Activated CD4-positive, alpha-beta T cell treated with anti-CD3 and anti-CD28 coated beads for 48 hours (primary cell): ENCODE measurements at regions not wholly inside any gene's neighbourhood (a gene's known extent, or its start where the extent isn't known, plus 50 kb on each side); places are given as distances from the start of the nearest gene placed in this dataset.

Experiments
- DNase-seq: peaks from one replicate; pipeline ENCODE4 v3.0.0-alpha.2; 2020

DNA sequence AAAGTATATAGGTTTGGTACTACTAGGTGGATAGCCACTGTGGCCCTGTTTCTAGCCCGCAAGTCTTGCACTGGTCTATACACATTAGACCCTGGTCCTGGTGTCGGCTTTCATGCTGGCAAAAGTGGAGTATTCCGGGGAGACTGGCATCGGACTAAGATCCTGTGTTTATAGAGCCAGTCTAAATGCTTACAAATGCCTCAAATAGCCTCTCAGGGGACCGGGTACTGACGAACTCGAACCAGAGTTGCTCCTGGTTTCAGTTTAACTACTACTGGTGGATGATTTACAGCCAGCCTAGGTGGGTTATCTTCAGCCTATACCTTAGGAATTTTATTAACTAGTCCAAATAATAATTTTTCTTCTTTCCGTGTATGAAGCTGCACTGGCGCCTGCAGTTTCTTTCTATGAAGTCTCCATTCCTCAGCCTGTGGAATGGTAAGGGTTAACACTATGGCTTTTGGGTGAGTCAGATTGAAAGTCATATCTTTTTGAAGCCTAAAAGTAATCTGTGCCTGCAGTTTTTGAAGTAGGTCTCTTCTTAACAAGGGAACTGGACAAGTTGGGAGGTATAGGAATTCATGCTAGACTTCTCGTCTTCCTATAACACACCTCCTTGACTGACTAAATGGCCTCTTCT lies 51.3 kb downstream of the OR10H4 start:
- DNase-seq = no peak

DNA sequence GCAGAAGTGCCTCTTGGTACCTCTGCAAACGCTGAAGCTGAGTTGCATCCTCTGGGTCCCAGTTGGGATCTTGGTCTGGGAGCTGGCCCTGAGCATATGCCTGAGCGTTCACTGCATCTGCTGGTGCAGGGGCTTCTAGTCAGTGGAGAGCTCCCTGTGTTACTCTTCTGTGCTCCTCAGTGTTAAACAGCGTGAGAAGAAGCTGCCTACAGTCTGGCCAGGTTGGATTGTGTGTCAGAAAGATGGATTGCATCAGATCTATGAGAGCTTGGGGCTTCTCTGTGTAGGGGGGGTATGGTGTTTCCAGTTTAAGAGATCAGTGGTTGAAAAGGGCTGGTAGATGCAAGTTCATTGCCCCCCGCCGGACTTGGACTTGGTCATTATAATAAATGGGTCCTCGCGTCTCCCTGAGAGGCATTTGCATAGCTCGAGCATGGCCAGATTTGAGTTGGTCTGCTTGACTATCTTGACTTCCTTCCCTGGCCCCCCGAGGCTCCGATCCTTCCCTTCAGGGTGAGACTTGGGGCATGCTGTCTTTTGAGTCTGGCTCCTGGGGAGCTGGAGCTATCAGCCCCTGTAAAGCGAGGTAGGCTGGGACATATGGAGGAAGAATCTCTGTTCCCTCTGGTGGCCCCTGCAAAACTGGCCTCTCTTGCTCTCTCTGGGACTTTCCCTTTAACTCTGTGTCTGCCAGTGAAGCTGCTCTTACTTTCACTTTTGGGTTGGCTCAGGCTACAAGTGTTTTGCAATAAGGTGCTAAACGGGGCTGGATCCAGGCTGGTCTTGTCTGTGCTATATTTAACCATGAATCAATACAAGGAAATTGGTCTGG lies 52.9 kb downstream of the OR10H4 start:
- peak; percentile 63 for DNase-seq

DNA sequence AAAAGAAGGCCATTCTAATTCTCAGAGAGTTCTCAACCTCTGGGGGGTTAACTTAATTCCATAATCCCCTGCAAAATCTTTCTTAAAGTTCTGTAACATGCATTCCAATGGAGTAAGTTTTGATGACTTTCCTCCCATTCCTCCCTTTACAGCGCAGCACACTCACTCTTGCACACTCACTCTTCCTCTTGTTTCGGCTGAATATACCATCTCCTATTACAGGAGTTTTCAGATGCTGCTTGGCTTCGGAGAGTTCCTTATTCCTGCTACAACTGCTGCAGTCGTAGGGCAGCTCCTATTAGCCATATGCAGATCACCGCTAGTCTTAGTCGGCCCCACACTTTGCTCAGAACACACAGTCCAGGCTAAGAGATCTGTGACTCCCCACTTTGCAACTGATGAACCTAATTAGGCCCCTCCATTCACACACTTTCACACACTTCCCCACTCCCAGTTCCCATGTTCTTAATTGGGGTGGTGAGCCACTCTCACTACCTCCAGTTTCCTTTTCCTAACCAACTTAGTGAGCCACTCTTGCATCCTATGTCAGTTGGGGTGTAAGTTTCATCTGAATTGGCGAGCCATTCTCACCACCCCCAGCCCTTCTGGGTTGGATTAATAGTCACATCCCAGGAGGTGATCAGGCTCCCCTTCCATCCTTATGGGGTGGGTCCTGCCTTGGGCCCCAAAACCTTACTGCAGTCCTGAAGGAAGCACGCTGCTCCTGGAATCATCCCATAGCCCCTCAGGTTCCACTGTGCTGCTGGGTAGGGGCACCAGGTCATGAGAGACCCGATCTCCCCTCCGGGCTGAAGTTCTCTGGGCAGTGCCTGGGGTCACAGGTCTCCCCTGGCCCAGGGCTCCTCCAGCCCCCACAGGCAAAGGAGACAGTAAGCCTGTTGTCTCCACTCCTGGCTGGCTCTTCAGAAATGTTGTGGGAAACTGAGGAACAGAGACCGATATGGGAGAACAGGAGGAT lies 53.9 kb downstream of the OR10H4 start:
- no peak for DNase-seq

GRCh38 chr19:16003391-16003790 lies 54.6 kb downstream of the OR10H4 start:
- DNase-seq = no peak

DNA sequence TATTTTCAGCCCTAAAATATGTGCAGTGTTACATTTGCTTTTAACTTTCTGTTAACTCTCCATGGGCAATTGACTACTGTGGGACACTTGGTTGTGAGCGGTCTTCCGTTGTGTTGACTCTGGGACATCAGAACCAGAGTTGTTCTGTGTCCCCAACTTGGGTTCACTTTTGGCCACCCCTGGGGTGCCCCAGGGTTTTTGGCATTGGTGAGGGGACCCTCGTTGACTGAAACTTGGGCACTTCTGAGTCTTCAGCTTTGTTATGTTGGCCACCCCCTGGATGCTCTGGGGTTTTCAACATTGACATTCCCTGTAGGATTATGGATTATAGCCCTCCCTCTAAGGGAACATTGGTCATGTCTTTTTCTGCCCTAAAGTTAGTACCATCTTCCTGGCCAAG lies 57.1 kb downstream of the OR10H4 start:
- no peak for DNase-seq

DNA sequence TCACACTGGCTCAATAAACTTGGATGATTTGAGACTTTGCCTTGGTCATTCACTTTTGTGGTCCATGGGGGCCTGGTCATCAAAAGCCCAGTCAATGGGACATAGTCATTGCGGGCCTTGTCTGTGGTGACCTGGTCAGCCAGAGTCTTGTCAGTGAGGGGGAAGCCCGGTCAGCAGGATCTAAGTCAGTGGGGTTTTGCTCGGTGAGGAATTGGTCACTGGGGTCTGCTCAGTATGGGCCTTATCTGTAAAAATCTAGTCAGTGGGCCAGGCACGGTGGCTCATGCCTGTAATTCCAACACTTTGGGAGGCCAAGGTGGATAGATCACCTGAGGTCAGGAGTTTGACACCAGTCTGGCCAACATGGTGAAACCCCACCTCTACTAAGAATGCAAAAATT lies 63.7 kb upstream of the TPM4 start:
- no peak for DNase-seq

GRCh38 chr19:16013181-16013850 lies 63.0 kb upstream of the TPM4 start:
- no peak for DNase-seq

GRCh38 chr19:16013851-16014840 lies 62.1 kb upstream of the TPM4 start:
- DNase-seq = no peak

GRCh38 chr19:16014923-16015804 lies 61.1 kb upstream of the TPM4 start:
- no peak for DNase-seq

GRCh38 chr19:16015805-16016173 lies 60.5 kb upstream of the TPM4 start:
- DNase-seq = no peak

- DNase-seq = no peak
These were observed 59.8 kb upstream of the TPM4 start for GRCh38 chr19:16016226-16017137.

DNA sequence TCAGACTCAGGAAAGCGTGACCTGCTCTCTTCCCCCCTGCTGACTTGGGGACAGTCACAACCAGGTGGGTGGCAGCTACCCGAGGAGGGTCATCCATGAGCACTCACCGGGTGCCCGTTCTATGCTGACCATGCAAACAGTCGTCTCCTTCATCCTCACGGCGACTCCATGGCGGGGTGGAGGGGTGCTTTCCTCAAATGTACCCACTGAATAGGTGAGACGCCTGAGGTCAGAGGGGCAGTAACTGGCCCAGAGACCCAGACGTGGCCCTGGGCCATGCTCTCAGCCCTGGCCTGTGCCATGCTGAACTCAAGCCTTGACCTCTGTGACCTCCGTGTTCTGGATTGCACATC lies 59.2 kb upstream of the TPM4 start:
- no peak for DNase-seq

GRCh38 chr19:16018106-16018755 lies 58.1 kb upstream of the TPM4 start:
- DNase-seq = no peak

GRCh38 chr19:16018801-16019551 lies 57.3 kb upstream of the TPM4 start:
- DNase-seq = no peak

DNA sequence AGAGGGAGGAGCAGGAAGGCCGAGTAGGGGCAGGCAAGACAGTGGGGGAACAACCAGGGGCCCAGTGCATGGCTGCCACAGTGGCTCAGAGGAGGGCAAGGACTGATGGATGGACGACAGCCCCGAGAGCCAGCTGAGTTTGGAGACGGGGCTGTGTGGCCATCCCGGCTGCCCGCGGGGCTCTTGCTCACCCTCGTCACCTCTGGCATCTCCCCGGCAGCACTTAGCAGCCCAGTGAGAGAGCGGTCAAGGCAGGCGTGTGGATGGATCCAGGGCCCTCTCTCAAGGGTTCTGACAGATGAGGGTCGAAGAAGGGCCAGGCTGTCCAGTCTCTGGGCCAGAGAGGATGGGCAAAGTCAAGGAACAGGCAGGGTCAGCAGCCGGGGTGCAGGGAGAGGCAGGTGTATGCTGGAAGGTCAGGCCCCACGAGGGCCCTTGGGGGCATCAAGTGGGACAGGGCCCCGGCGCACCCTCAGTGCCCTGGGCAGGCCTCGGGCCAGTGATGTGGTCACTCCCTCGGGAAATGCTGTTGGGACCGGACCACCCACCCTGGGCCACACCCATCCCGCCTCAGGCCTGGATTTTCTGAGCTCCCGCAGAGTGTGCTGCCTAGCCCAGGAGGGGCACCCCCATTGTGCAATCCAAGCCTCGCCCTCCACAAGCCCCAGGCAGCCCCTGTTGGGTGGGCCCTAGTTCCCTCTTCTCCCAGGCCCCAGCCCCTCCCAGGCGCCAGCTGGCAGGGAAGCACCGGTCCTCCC lies 56.4 kb upstream of the TPM4 start:
- DNase-seq = no peak

DNA sequence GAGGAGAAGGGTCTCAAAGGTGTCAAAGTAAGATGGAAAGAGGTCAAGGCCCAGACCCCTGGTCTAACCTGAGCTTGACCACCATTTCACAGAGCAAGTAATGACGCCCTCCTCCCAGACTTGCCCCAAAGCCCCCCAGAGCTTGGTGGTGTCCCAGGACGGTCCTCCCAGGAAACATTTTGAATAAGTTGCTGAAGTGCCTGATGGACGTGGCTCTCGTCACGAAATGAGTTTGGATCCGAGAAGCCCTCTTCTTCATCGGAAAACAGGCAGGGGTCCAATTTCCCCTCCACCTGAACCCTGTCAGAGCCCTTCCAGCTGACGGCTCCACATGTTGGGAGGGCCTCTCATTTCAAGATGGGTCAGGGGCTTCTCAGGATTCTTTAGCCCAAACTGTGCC lies 54.5 kb upstream of the TPM4 start:
- DNase-seq = no peak

DNA sequence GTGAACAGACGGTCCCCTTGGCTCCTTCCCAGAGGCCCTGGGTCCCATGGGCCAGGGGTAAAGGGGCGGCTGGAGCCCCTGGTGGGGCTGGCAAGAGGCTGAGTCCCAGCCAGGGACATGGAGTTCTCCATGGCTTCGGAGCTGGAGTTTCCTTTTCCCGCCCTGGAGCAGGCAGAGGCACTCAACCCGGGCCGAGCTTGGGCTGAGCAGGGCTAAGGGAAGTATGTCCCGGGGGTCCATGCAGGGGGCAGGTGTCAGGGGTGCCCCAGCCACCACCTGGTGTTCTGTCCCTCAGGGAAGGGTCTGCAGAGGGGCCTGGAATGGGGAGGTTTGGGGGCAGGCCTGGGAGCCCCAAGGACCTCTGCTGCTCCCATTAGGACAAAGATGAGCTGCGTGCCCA lies 54.0 kb upstream of the TPM4 start:
- DNase-seq = no peak
